OCI-LY3 (cell line): ENCODE measurements at regions not wholly inside any gene's neighbourhood (a gene's known extent, or its start where the extent isn't known, plus 50 kb on each side); places are given as distances from the start of the nearest gene placed in this dataset.

ENCODE experiments used
- EZH2phosphoT487 ChIP-seq: fragments of 200-600 bp; shearing (Covaris generic); IDR thresholded peaks from 2 replicates; pipeline ENCODE4 v1.6.1; 2018; ENCODE audit warnings: antibody characterized with exemption, mixed run types, low read depth
- TF ChIP-seq, protein P1 (sequence below): fragments of 200-600, 300-600 bp; sonication (generic); IDR thresholded peaks from 2 replicates; pipeline ENCODE4 v1.5.1; 2014; ENCODE audit warnings: antibody characterized with exemption, low read length, low read depth

GRCh38 chr10:2714597-2714996 is 352.8 kb upstream of the PFKP start:
- TF ChIP-seq, protein P1, sequence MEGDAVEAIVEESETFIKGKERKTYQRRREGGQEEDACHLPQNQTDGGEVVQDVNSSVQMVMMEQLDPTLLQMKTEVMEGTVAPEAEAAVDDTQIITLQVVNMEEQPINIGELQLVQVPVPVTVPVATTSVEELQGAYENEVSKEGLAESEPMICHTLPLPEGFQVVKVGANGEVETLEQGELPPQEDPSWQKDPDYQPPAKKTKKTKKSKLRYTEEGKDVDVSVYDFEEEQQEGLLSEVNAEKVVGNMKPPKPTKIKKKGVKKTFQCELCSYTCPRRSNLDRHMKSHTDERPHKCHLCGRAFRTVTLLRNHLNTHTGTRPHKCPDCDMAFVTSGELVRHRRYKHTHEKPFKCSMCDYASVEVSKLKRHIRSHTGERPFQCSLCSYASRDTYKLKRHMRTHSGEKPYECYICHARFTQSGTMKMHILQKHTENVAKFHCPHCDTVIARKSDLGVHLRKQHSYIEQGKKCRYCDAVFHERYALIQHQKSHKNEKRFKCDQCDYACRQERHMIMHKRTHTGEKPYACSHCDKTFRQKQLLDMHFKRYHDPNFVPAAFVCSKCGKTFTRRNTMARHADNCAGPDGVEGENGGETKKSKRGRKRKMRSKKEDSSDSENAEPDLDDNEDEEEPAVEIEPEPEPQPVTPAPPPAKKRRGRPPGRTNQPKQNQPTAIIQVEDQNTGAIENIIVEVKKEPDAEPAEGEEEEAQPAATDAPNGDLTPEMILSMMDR = no peak
- TF ChIP-seq EZH2phosphoT487 = no peak
